ENCODE measurements at regions not wholly inside any gene's neighbourhood (a gene's known extent, or its start where the extent isn't known, plus 50 kb on each side); places are given as distances from the start of the nearest gene placed in this dataset. TPM values are rescaled to one million over a fixed set of nuclear protein-coding genes. Genes with fewer than 3 reads are reported as not detected.

DNA sequence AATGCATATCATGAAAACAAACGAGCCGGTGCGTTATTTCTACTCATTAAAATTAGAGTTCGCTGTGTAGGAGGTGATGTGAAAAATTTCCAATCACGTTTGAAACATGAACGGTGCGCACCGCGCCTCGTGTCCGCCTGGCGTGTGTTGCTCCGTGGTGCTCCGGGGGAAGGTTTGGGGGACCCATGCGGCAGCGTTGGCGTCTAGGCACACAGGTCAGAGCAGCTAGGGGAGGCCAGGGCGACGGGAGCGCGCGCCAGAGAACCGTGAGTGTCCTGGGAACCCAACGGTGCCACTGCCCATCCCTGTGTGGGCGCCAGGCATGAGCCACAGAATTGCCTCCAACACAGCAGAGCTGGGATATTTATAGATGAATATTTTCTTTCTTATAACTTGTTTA, 70.6 kb upstream of the ADARB2 start:
- no peaks in the 10 kb centered on the region for H3K27me3 Mint-ChIP-seq (ENCODE audit: insufficient read depth, unreplicated experiment)
- intact Hi-C loops (cut with micrococcal nuclease), result no loop called here
- no peak for DNase-seq (ENCODE audit: unreplicated experiment)
- ChIA-PET CTCF (no interaction called here), POLR2A (no interaction called here)
- no peaks in the 10 kb centered on the region for H3K4me1 Mint-ChIP-seq (ENCODE audit: insufficient read depth, unreplicated experiment)
- H3K27ac Mint-ChIP-seq (ENCODE audit: low read depth, unreplicated experiment), result no peak overlapping the region
- no peak overlapping the region for H3K4me3 Mint-ChIP-seq (ENCODE audit: unreplicated experiment)
- H3K9me3 Mint-ChIP-seq (ENCODE audit: unreplicated experiment), result no peaks in the 10 kb centered on the region
- TF ChIP-seq, protein P1, sequence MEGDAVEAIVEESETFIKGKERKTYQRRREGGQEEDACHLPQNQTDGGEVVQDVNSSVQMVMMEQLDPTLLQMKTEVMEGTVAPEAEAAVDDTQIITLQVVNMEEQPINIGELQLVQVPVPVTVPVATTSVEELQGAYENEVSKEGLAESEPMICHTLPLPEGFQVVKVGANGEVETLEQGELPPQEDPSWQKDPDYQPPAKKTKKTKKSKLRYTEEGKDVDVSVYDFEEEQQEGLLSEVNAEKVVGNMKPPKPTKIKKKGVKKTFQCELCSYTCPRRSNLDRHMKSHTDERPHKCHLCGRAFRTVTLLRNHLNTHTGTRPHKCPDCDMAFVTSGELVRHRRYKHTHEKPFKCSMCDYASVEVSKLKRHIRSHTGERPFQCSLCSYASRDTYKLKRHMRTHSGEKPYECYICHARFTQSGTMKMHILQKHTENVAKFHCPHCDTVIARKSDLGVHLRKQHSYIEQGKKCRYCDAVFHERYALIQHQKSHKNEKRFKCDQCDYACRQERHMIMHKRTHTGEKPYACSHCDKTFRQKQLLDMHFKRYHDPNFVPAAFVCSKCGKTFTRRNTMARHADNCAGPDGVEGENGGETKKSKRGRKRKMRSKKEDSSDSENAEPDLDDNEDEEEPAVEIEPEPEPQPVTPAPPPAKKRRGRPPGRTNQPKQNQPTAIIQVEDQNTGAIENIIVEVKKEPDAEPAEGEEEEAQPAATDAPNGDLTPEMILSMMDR (IDR thresholded peaks at IDR 0.05; ENCODE audit: unreplicated experiment), result no peak
- no peaks in the 10 kb centered on the region for H3K36me3 Mint-ChIP-seq (ENCODE audit: insufficient read depth, unreplicated experiment)
- BruUV-seq (replicated peaks), result no TSS peak

DNA sequence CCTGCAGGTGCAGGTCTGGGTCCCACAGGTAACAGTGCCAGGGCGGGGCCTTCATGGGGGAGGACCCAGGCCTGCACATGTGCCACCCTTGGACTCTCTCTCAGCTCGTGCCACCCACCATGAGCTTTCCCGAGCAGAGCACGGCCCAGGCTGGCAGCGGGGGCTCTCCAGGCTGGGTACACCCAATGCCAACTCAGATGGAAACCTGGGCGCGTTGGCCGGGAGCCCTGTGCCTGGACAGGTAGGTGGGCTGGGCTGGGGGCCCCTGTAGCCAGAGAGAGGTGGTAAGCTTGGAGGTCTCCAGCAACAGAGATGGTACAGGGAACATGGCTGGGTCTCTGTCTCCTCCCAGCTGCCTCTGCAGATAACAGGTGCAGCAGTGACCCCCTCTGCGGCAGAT, 69.9 kb upstream of the ADARB2 start:
- H3K27ac Mint-ChIP-seq (ENCODE audit: low read depth, unreplicated experiment), result no peak overlapping the region
- BruUV-seq (replicated peaks), result no TSS peak
- TF ChIP-seq, protein P1 (IDR thresholded peaks at IDR 0.05; ENCODE audit: unreplicated experiment), result no peak
- H3K36me3 Mint-ChIP-seq (ENCODE audit: insufficient read depth, unreplicated experiment), result no peaks in the 10 kb centered on the region
- no peak for DNase-seq (ENCODE audit: unreplicated experiment)
- H3K4me1 Mint-ChIP-seq (ENCODE audit: insufficient read depth, unreplicated experiment), result no peaks in the 10 kb centered on the region
- ChIA-PET CTCF (interaction anchor here (0.5 to 0.6 kb wide), 2 partner anchors 11 to 92 kb away, joined by 3 to 4 read pairs; no protein-coding TSS in a partner anchor), POLR2A (no interaction called here)
- no peak overlapping the region for H3K4me3 Mint-ChIP-seq (ENCODE audit: unreplicated experiment)
- intact Hi-C loops (cut with micrococcal nuclease), result no loop called here
- H3K9me3 Mint-ChIP-seq (ENCODE audit: unreplicated experiment), result no peaks in the 10 kb centered on the region
- H3K27me3 Mint-ChIP-seq (ENCODE audit: insufficient read depth, unreplicated experiment), result no peaks in the 10 kb centered on the region

DNA sequence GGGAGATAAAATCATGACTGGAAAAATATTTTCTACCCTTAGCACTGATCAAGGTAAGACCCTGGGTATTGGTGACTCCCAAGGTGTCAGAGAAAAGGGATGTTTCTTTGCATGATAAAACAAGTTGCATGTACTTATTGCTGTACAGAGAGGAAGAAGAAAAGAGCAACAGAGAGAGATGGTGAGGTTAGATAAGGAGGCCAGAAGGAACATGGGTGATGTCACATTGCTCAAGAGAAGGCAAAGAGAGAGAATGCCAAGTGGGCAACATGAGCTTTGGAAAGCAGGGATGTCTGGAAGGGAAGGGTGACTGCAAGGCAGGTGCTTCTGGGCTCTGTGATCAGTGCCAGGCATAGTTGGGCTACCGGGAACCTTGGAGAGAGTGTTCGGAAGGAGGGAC, 65.1 kb upstream of the ADARB2 start:
- Mint-ChIP-seq H3K27me3 (ENCODE audit: insufficient read depth, unreplicated experiment) (no peaks in the 10 kb centered on the region), H3K4me1 (ENCODE audit: insufficient read depth, unreplicated experiment) (no peaks in the 10 kb centered on the region), H3K9me3 (ENCODE audit: unreplicated experiment) (no peaks in the 10 kb centered on the region), H3K36me3 (ENCODE audit: insufficient read depth, unreplicated experiment) (no peaks in the 10 kb centered on the region), H3K27ac (ENCODE audit: low read depth, unreplicated experiment) (no peak overlapping the region), H3K4me3 (ENCODE audit: unreplicated experiment) (no peak overlapping the region)
- intact Hi-C loops (cut with micrococcal nuclease), result no loop called here
- DNase-seq (ENCODE audit: unreplicated experiment), result no peak
- TF ChIP-seq, protein P1 (IDR thresholded peaks at IDR 0.05; ENCODE audit: unreplicated experiment), result no peak
- no TSS peak for BruUV-seq (replicated peaks)
- ChIA-PET POLR2A (interaction anchor here (0.7 kb wide), 1 partner anchor 608 kb away, joined by 3 read pairs; no protein-coding TSS in a partner anchor), CTCF (no interaction called here)

DNA sequence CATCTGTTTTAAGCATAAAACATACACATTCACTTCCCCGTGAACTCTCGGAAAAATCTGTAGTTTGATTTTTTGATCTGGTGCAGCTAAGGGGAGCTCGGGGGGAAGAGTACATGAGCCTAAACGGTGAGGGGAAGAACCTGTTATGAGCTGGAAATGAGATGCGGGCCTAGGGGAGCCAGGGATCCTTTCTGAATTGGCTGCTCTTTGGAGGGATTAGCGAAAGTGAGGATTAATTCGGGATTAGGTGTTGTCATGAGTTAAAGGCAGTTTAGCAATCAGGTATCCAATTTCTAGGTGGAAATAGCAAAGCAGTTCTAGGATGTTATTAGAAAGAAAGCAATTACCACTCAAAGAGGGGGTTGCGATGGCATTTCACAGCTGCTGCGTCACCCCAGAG, 51.1 kb upstream of the ADARB2 start:
- no TSS peak for BruUV-seq (replicated peaks)
- Mint-ChIP-seq H3K36me3 (ENCODE audit: insufficient read depth, unreplicated experiment) (no peaks in the 10 kb centered on the region), H3K27me3 (ENCODE audit: insufficient read depth, unreplicated experiment) (no peaks in the 10 kb centered on the region), H3K4me1 (ENCODE audit: insufficient read depth, unreplicated experiment) (no peaks in the 10 kb centered on the region), H3K27ac (ENCODE audit: low read depth, unreplicated experiment) (no peak overlapping the region), H3K4me3 (ENCODE audit: unreplicated experiment) (no peak overlapping the region), H3K9me3 (ENCODE audit: unreplicated experiment) (no peaks in the 10 kb centered on the region)
- ChIA-PET POLR2A (no interaction called here), CTCF (interaction anchor here (0.7 kb wide), 1 partner anchor 607 kb away, joined by 3 read pairs; no protein-coding TSS in a partner anchor)
- intact Hi-C loops (cut with micrococcal nuclease), result no loop called here
- TF ChIP-seq, protein P1 (IDR thresholded peaks at IDR 0.05; ENCODE audit: unreplicated experiment), result no peak
- DNase-seq (ENCODE audit: unreplicated experiment), result no peak

Small RNA genes lying in the stretch of these regions (microRNA-seq; reads per million reads assigned to microRNA genes)
- not detected for gene MIR6072

Data from MCF 10A (cell line).